Activated naive CD4-positive, alpha-beta T cell treated with anti-CD3 and anti-CD28 coated beads for 36 hours (primary cell): ENCODE measurements at regions not wholly inside any gene's neighbourhood (a gene's known extent, or its start where the extent isn't known, plus 50 kb on each side); places are given as distances from the start of the nearest gene placed in this dataset.

Source experiments
- CTCF ChIA-PET: fragments of 350-600 bp; sonication (Branson Sonifier 250); formaldehyde crosslinking; loops from one replicate; lab custom pipeline; 2021; ENCODE audit warnings: antibody characterized with exemption; lab: Charles Lee
- DNase-seq: peaks from one replicate; pipeline ENCODE4 v3.0.0-alpha.2; 2020
- H3K27ac Mint-ChIP-seq: one replicate; pipeline ENCODE4 v1.8.0; 2021; ENCODE audit warnings: mild to moderate bottlenecking, mixed read lengths
- H3K27me3 Mint-ChIP-seq: one replicate; pipeline ENCODE4 v1.8.0; 2021; ENCODE audit warnings: low read depth, mixed read lengths
- H3K36me3 Mint-ChIP-seq: one replicate; pipeline ENCODE4 v1.8.0; 2021; ENCODE audit warnings: low read depth, mixed read lengths
- H3K4me1 Mint-ChIP-seq: one replicate; pipeline ENCODE4 v1.8.0; 2021; ENCODE audit warnings: low read depth, mixed read lengths
- H3K4me3 Mint-ChIP-seq: one replicate; pipeline ENCODE4 v1.8.0; 2021; ENCODE audit warnings: mild to moderate bottlenecking, moderate library complexity, mixed read lengths
- H3K9me3 Mint-ChIP-seq: one replicate; pipeline ENCODE4 v1.8.0; 2021; ENCODE audit warnings: mixed read lengths
- intact Hi-C: fragments of 100-400 bp; cut with micrococcal nuclease; formaldehyde crosslinking; loops from one replicate; pipeline ENCODE4 v1.15.1; 2023

DNA sequence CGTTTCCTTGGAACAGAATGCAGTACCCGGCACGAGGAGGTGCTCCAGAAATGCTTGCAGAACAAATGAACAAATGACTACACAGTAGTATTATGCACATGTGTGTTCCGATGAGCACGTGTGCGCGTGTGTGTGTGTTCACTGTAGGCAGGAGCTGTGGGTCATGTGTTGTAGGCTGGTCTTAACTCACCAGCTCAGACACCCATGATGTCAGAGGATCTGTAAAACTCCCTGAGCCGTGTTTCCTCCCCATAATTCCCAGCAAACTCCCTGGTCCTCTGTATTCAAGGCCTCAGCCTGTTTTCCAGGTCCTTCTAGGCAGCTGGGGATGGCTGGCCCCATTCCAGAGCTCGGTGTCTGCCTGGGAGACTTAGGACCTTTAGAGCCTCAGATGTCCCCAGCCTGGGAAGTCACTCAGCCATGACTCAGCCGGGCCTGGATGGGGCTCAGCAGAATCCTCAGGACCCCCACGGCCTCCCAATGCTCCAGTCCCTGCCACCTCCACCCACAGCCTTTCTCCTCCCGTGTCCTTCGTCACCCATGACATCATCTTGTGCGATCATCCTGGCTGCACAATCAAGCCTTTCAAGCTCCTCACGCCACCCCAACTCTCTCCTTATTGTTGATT lies 475.0 kb upstream of the SULF2 start:
- no peak overlapping the region for H3K27ac Mint-ChIP-seq

DNA sequence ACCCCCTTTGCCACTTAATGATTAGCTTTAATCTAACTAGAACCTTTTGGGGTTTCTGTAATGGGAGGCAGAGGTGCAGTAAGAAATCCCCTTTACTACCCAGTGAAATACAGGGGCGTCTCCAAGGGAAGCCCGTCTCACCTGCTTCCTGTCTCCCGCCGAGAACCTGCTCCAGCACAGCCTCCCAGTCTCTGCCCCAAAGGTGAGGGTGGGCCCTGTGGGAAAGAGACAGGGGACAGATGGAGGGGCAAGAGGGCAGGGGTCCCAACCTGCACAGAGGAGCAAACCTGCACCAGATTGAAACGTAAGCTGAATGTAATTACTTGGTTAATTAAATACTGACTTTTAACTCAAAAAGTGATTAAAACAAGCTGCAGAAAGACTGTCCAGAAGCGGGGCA lies 474.2 kb upstream of the SULF2 start:
- Mint-ChIP-seq H3K4me3 (no peak overlapping the region), H3K36me3 (no peaks in the 10 kb centered on the region), H3K27ac (no peak overlapping the region), H3K4me1 (no peaks in the 10 kb centered on the region), H3K27me3 (peaks cover 2% of the 10 kb centered on the region), H3K9me3 (peaks cover 7% of the 10 kb centered on the region)
- no peak for DNase-seq
- intact Hi-C loops: no loop called here
- CTCF ChIA-PET: no interaction called here

More for the DNA sequence above, 475.0 kb upstream of the SULF2 start:
- Mint-ChIP-seq H3K4me3 (no peak overlapping the region), H3K9me3 (peaks cover 7% of the 10 kb centered on the region), H3K4me1 (no peaks in the 10 kb centered on the region), H3K27me3 (peaks cover 2% of the 10 kb centered on the region), H3K36me3 (no peaks in the 10 kb centered on the region)
- DNase-seq: no peak
- CTCF ChIA-PET: no interaction called here
- intact Hi-C loops: no loop called here

DNA sequence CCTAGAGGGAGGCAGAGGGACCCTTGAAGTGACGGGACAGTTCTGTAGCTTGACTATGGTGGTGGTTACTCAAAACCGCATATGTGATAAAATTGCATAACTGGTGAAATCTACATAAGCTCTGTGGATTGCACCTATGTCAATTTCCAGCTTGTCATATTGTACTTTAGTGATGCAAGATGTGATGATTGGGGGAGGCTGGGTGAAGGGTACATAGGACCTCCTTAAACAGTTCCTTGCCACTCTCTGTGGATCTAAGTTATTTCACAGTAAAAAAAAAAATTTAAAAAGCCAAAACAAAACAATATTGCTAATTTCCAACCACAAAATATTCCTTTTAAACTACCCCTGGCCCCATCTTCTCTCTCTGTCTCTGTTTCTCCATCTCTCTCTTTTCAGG lies 472.6 kb upstream of the SULF2 start:
- Mint-ChIP-seq H3K9me3 (peaks cover 7% of the 10 kb centered on the region), H3K27me3 (peaks cover 4% of the 10 kb centered on the region), H3K4me3 (no peak overlapping the region), H3K27ac (no peak overlapping the region), H3K36me3 (no peaks in the 10 kb centered on the region), H3K4me1 (no peaks in the 10 kb centered on the region)
- DNase-seq: no peak
- intact Hi-C loops: no loop called here
- CTCF ChIA-PET: no interaction called here

DNA sequence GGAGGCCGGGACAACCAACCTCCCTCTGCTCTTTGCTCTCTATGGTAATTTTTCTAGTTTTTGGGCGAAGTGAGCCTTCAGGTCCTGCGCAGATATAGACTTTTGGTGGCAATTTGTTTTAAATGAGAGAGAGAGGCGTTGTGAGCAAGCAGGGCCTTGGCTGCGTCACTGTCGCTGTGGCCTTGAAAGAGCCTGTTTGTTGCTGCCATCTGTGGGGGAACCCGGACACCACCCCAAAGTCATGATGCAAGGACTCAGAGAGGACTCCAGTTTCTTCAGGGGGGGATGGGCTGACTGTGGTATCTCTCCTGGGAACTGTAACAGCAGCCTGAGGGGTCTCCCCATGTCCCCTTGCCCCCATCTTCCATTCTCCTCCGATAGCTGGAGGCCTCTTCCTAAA lies 462.7 kb upstream of the SULF2 start:
- Mint-ChIP-seq H3K36me3 (no peaks in the 10 kb centered on the region), H3K4me3 (no peak overlapping the region), H3K4me1 (no peaks in the 10 kb centered on the region), H3K27me3 (peaks cover 6% of the 10 kb centered on the region), H3K9me3 (no peaks in the 10 kb centered on the region), H3K27ac (no peak overlapping the region)
- DNase-seq: no peak
- CTCF ChIA-PET: no interaction called here
- intact Hi-C loops: no loop called here

DNA sequence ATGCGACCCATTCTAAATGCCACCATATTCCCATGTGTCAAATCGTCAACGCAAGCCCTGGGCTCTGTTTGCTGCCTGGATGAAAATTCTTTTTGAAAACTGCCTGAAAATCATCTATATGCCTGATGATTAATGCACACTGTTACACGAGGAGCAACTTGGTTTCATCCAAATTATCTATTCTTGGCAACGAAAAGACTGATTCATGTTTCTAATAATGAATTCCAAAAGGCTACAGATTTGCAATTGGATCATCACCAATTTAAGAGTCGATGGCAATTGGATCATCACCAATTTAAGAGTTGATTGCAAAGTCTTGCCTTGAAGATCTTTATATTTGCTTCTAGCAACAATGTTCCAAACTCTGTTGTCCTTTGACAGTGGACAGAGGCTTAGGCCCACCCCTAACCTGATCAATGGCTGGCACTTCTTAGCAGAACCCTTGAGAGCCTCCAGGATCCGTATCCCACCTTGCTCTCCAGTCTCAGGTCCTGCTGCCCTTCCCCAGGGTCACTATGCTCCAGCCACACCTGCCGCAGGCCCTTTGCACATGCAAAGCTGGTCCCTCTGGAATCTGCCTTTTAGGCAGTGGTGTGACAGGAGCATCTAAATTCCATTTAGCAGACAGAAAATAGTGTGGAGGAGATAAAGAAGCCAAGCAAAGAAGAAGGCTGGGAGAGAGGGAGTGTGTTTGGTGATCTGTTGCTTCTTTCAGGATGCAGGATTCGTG lies 460.9 kb upstream of the SULF2 start:
- CTCF ChIA-PET: no interaction called here
- H3K36me3 Mint-ChIP-seq: no peaks in the 10 kb centered on the region
- H3K9me3 Mint-ChIP-seq: no peaks in the 10 kb centered on the region
- intact Hi-C loops: no loop called here
- H3K4me3 Mint-ChIP-seq: no peak overlapping the region
- no peak for DNase-seq
- no peaks in the 10 kb centered on the region for H3K4me1 Mint-ChIP-seq
- no peak overlapping the region for H3K27ac Mint-ChIP-seq
- H3K27me3 Mint-ChIP-seq: no peaks in the 10 kb centered on the region

DNA sequence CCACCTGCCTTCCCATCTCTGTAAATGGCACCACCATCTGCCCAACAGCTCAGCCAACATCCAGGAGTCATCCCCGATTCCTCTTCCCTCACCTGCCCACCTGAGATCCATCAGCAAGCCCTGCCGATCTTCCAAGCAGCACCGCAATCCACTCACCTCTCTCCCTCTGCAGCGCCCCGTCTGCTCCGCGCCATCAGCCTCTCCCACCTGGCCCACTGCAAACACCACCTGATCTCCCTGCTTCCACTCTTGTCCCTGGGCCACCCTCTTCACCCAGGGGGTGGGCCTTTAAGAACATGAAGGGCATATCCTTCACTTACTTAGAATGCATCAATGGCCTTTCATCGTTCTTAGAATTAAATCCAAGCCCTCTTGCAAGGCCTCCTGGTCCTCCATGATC lies 457.3 kb upstream of the SULF2 start:
- no peak overlapping the region for H3K4me3 Mint-ChIP-seq
- intact Hi-C loops: no loop called here
- DNase-seq: no peak
- H3K36me3 Mint-ChIP-seq: no peaks in the 10 kb centered on the region
- CTCF ChIA-PET: no interaction called here
- H3K27me3 Mint-ChIP-seq: no peaks in the 10 kb centered on the region
- no peaks in the 10 kb centered on the region for H3K4me1 Mint-ChIP-seq
- H3K27ac Mint-ChIP-seq: no peak overlapping the region
- H3K9me3 Mint-ChIP-seq: no peaks in the 10 kb centered on the region

DNA sequence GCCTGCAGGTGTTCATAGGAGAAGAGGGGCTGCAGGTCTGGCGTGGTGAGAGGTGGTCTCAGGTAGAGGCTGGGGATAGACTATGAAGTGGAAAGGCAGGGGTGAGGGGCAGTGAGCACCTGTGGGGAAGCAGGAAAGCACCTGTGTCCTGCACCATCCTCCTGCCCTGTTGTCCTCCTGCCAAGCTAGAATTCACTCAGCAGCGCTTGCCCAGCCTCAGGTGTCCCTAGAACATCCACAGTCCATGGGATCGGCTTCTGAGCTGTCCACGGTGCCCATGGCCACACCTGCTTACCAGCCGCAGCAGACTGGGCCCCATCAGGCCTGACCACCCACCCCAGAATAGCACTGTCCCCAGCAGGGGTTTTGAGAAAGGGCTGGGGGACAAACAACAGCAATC lies 456.2 kb upstream of the SULF2 start:
- no peak overlapping the region for H3K4me3 Mint-ChIP-seq
- intact Hi-C loops: no loop called here
- H3K4me1 Mint-ChIP-seq: no peaks in the 10 kb centered on the region
- H3K9me3 Mint-ChIP-seq: no peaks in the 10 kb centered on the region
- no peaks in the 10 kb centered on the region for H3K27me3 Mint-ChIP-seq
- DNase-seq: no peak
- no peak overlapping the region for H3K27ac Mint-ChIP-seq
- no peaks in the 10 kb centered on the region for H3K36me3 Mint-ChIP-seq
- CTCF ChIA-PET: no interaction called here

DNA sequence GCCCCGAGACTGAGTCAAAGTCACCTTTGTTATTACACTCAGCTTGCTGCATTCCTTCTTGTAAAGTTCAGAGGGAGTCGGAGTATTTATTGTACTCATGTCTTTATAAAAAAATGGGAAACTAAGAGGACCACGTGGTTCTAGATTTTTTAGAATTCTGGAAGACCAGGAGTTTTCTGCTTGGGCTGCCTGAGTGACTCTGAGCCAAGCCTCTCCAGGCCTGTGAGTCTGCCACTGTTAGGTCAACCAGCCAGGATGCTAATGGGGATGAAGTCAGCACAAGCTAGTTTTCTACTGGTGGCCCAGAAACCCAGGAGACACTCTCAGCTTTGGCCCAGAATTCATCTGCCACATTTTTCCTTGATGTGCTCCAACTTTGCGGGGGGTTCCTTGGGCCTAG lies 453.5 kb upstream of the SULF2 start:
- CTCF ChIA-PET: no interaction called here
- no peak overlapping the region for H3K4me3 Mint-ChIP-seq
- H3K27ac Mint-ChIP-seq: no peak overlapping the region
- H3K27me3 Mint-ChIP-seq: no peaks in the 10 kb centered on the region
- H3K4me1 Mint-ChIP-seq: no peaks in the 10 kb centered on the region
- intact Hi-C loops: no loop called here
- no peaks in the 10 kb centered on the region for H3K36me3 Mint-ChIP-seq
- no peak for DNase-seq
- H3K9me3 Mint-ChIP-seq: no peaks in the 10 kb centered on the region

DNA sequence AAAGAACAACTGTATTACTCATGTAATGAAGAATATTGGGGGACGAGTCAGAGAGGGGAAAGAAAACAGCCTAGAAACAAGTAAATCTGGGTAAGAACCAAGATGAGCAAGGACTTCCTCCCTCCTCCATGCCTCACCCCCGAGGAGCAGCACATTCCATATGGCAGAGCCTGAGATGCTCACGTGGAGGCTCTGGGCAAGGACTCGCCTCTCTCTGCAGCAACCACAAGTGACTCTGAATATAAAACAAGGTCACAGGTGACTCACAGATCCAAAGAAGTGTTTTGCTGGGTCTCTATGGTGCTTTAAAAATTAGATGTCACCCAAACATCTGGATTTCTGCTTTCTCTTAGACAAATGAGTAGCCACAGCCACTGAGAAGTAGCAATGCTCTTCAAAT lies 453.0 kb upstream of the SULF2 start:
- no peaks in the 10 kb centered on the region for H3K9me3 Mint-ChIP-seq
- H3K4me3 Mint-ChIP-seq: no peak overlapping the region
- no peak overlapping the region for H3K27ac Mint-ChIP-seq
- H3K4me1 Mint-ChIP-seq: no peaks in the 10 kb centered on the region
- CTCF ChIA-PET: no interaction called here
- intact Hi-C loops: no loop called here
- H3K27me3 Mint-ChIP-seq: no peaks in the 10 kb centered on the region
- H3K36me3 Mint-ChIP-seq: no peaks in the 10 kb centered on the region
- DNase-seq: no peak

DNA sequence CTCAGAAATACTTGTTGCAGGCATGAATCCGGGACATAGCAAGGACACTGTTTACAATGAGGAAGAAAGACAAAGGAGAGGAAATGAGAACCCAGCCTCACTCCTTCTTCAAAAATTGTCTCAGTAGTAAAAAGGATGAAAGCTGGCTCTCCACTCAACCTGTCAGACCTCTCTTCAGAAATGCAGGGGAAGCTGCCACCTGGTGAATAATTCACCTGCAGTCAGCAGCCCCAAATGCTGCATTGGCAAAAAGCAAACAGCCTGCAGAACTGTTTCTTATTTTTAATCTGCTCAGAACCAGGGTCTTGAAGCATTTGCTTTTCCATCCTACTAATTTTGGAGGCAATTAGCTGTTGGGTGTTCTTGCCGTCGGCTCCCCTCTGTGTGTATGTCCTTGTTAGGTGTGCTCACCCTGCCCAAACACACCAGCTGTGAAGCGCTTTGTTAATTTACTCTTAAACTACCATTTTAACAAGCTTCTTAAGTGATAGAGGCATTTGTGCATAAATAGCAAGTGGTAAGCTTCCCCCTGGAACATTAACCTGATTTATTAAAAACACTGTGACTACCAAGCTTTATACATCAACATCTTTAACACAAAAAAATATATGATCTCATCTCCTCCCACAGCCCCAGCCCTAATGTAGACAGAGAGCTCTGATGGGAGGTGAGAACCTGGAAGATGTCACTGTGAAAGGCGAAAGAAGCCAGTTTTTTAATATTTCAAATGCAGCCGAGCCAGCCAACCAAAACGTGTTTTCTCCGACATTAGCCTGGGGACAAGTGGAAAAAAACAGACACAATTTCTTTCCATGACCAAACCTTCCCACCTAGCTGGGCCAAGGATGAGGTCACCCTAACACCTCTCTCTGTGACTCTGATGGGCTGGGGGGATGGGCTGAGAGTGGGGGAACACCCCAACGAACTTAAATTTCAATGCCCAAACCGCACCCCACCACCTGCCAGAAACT lies 451.0 kb upstream of the SULF2 start:
- Mint-ChIP-seq H3K27me3 (no peaks in the 10 kb centered on the region), H3K36me3 (no peaks in the 10 kb centered on the region), H3K4me3 (no peak overlapping the region), H3K4me1 (no peaks in the 10 kb centered on the region), H3K27ac (no peak overlapping the region), H3K9me3 (peaks cover 14% of the 10 kb centered on the region)
- CTCF ChIA-PET: no interaction called here
- intact Hi-C loops: no loop called here
- no peak for DNase-seq

DNA sequence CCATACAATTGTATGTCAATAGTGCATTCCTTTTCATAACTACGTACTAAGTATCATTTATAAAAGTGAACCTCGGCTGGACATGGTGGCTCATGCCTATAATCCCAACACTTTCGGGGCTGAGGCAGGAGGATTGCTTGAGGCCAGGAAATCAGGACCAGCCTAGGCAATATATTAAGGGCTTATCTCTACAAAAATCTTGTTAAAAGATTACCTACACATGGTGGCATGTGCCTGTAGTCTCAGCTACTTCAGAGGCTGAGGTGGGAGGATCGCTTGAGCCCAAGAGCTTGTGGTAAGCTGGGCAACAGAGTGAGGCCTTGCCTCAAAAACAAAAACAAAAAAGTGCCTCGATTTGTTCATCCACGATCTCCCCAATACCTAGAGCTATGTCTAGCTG lies 449.7 kb upstream of the SULF2 start:
- Mint-ChIP-seq H3K36me3 (no peaks in the 10 kb centered on the region), H3K9me3 (peaks cover 17% of the 10 kb centered on the region), H3K4me3 (no peak overlapping the region), H3K4me1 (no peaks in the 10 kb centered on the region), H3K27me3 (no peaks in the 10 kb centered on the region), H3K27ac (no peak overlapping the region)
- no peak for DNase-seq
- CTCF ChIA-PET: no interaction called here
- intact Hi-C loops: no loop called here

DNA sequence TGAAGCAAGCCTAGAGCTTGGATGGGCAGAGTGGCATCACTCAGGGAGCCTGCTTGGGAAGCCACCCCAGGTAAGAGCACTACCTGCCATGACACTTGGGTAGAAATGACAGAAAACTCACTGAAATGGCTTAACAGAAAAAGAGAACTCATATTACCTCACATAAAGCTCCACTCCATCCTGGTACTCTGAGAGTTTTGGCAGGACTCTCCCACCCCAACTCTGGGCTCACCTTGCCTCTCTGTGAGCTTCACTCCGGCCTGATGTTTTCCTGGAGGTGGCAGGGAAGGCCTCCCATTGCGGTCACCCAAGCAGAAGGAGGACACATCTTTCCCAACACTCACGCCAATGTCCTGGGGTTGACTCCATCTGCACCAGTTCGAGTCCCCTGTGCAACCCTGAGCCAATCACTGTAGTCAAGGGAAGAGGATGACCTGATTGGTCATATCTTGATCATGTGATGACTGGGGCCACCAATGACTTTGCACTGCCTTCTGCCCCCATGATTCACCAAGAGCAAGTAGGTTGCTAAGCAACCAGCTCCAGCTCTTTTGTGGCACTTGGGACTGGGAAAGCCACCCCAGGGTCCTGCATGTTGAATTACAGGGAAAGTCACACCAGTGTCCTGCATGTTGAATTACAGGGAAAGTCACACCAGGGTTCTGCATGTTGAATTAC lies 446.1 kb upstream of the SULF2 start:
- H3K9me3 Mint-ChIP-seq: peaks cover 19% of the 10 kb centered on the region
- DNase-seq: no peak
- H3K27me3 Mint-ChIP-seq: no peaks in the 10 kb centered on the region
- H3K27ac Mint-ChIP-seq: no peak overlapping the region
- no peaks in the 10 kb centered on the region for H3K36me3 Mint-ChIP-seq
- H3K4me3 Mint-ChIP-seq: no peak overlapping the region
- CTCF ChIA-PET: no interaction called here
- no peaks in the 10 kb centered on the region for H3K4me1 Mint-ChIP-seq
- intact Hi-C loops: no loop called here
